ENCODE measurements at regions not wholly inside any gene's neighbourhood (a gene's known extent, or its start where the extent isn't known, plus 50 kb on each side); places are given as distances from the start of the nearest gene placed in this dataset.
"Not testable (repeated sequence)": the region's sequence is repeated elsewhere in the genome, so short reads cannot be mapped to it uniquely, and the experiment has no call there.

GRCh38 chr5:54404568-54404967, 50.9 kb upstream of the HSPB3 start:
- no peak for DNase-seq (ENCODE audit: low read depth)

DNA sequence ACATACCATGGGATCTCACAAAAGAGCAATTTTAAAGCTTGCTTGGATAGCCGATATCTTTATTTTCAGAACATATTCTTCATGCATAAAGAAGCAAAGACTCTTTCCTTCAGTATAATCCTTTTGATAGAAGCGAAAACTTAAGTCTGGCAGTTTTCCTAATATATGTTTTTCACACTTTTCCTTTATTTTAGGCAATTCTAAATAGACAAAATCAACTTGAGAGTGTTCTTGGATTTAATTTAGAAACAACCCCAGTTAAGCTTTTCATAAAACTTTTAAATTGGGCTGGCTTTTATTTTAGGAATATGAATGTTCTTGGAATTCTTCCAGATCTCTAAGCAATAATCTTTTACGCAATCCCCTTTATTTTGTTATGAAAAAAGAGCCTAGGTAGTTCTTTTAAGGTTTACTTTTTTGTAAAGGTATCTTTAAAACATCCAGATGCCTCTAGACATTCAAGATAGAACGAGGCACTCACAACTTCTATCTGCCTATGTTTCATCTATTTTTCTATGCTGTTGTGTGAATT, 51.5 kb upstream of the HSPB3 start:
- no peak for DNase-seq (ENCODE audit: low read depth)

GRCh38 chr5:54403121-54403520, 52.4 kb upstream of the HSPB3 start:
- DNase-seq (ENCODE audit: low read depth) = no peak

- no peak for DNase-seq (ENCODE audit: low read depth)
Observed at GRCh38 chr5:54401515-54401914, 54.0 kb upstream of the HSPB3 start.

- DNase-seq (ENCODE audit: low read depth) = no peak
Observed at GRCh38 chr5:54398191-54398590, 57.3 kb upstream of the HSPB3 start.

DNA sequence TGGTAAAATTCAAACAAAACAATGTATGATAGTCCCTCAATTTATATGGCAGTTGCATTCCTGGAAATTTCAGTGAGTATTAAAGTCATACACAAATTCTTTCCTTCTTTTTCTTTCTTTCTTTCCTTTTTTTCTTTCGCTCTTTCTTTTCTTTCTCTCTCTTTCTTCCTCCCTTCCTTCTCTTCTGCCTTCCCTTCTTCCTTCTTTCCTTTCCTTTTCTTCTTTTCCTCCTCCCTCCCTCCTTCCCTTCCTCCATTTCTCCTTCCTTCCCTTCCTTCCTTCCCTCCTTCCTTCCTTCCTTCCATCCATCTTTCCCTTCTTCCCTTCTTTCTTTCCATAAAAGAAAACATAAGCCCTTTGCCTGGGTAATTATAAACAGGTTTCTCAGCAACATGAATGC, 58.1 kb upstream of the HSPB3 start:
- DNase-seq (ENCODE audit: low read depth) = no peak

- DNase-seq (ENCODE audit: low read depth) = not testable (repeated sequence)
Observed at GRCh38 chr5:54393007-54393406, 62.5 kb upstream of the HSPB3 start.

DNA sequence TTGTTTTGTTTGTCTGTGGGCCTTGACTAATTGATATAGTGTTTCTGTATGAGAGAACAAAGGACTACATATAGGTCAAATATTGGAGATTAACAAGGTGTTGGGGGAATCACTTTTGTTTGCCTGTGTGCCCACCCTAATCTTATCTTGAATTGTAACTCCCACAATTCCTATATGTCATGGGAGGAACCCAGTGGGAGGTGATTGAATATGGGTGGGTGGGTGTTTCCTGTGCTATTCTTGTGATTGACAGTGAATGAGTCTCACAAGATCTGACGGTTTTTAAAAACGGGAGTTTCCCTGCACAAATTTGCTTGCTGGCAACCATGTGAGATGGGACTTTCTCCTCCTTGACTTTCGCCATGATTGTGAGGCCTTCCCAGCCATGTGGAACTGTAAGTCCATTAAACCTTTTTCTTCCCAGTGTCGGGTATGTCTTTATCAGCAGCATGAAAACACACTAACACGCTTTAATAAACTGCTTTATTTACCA, 64.9 kb upstream of the HSPB3 start:
- DNase-seq (ENCODE audit: low read depth) = no peak

DNA sequence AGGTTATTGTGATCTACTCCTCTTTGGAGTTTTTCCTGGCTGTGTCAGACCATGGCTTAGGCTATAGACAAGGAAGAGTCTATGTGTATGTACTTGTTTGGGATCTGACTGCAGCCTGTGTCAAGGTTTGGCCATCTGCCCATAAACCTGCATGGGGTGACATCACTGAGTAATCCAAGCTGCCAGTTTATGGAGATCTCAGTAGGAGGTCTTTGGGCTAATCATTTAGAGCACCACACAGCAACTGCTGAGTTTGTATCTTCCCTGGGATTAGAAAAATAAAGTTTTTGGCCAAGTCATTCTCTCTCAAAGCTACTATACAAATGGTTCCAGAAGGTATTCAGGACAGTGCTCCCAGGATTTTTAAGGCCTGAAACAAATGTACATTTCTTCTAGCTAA, 65.5 kb upstream of the HSPB3 start:
- DNase-seq (ENCODE audit: low read depth) = peak; percentile 94

- DNase-seq (ENCODE audit: low read depth) = not testable (repeated sequence)
Observed at GRCh38 chr5:54389399-54389798, 66.1 kb upstream of the HSPB3 start.

DNA sequence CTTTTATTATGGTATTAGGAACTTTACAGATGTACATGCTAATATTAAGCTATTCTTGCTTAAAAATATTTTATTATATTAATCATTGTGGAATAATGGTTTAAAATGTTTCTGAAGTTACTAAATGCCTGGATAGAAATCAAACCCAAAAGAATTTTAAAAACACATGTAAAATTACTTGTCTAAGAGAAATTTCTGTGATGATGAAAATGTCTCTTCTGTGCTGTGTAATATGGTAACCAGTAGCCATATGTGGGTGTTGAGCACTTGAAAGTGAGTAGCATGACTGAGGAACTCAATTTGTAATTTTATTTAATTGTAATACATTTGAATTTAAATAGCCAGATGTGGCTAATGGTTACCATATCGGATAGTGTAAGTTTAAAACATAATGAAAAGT, 66.7 kb upstream of the HSPB3 start:
- DNase-seq (ENCODE audit: low read depth) = no peak

DNA sequence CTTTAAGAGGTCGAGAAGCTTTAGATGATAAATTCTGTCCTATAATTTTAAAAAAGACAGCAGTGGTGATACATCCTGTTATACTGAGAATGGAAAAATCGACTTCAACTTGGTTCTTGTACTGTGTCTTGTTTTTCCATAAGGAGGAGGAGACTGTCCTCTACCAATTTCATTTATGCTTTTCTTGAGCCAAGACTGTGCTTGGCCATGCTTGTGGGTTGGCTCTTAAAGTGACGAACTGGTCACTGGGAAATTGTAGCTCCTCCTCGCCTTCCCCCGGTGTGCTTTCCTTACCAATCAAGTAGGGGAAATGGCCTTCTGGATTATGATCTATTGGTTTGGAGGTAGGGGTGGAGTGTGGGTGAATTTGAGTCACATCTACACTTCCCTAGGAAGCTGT, 67.1 kb upstream of the HSPB3 start:
- no peak for DNase-seq (ENCODE audit: low read depth)

- peak; percentile 46 for DNase-seq (ENCODE audit: low read depth)
Observed at GRCh38 chr5:54387659-54388232, 67.8 kb upstream of the HSPB3 start.

- DNase-seq (ENCODE audit: low read depth) = no peak
Observed at GRCh38 chr5:54387031-54387430, 68.5 kb upstream of the HSPB3 start.

GRCh38 chr5:54385994-54386393, 69.5 kb upstream of the HSPB3 start:
- no peak for DNase-seq (ENCODE audit: low read depth)

DNA sequence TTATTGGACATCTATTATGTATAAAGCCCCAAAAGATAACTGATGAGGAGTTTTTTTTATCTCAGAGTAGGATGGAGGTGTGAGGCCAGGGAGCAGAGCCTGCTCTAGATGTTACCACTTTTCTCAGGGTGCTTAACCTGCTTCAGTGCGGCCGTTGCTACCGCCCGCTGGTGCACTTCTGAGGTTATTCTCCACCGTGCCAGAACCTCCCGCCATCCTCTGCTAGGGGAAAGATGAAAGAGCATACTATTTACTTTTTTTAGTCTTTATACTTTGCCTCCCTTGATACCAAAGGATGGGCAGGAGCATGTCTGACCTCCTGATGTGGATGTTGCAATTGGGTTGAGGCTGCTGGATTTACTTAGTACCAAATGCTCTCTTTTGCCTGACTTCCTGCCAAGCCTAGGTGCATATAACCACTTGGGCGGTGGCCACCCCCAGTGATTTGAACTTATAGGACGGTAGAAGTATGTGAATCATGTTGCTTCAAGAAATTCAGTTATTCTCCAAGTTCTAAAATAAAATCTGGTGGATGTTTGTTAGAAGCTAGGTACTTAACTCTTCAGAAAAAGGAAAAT, 71.1 kb upstream of the HSPB3 start:
- no peak for DNase-seq (ENCODE audit: low read depth)

- no peak for DNase-seq (ENCODE audit: low read depth)
Observed at GRCh38 chr5:54383941-54384340, 71.6 kb upstream of the HSPB3 start.

- no peak for DNase-seq (ENCODE audit: low read depth)
Observed at GRCh38 chr5:54383225-54383901, 72.1 kb upstream of the HSPB3 start.

DNA sequence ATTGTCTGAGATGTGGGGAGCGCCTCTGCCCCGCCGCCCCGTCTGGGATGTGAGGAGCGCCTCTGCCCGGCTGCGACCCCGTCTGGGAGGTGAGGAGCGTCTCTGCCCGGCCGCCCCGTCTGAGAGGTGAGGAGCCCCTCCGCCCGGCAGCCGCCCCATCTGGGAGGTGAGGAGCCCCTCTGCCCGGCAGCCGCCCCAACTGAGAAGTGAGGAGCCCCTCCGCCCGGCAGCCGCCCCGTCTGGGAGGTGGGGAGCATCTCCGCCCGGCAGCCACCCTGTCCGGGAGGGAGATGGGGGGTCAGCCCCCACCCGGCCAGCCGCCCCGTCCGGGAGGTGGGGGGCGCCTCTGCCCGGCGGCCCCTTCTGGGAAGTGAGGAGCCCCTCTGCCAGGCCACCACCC, 70.9 kb upstream of the ARL15 start:
- DNase-seq (ENCODE audit: low read depth) = not testable (repeated sequence)

- DNase-seq (ENCODE audit: low read depth) = no peak
Observed at GRCh38 chr5:54379590-54379989, 69.2 kb upstream of the ARL15 start.

DNA sequence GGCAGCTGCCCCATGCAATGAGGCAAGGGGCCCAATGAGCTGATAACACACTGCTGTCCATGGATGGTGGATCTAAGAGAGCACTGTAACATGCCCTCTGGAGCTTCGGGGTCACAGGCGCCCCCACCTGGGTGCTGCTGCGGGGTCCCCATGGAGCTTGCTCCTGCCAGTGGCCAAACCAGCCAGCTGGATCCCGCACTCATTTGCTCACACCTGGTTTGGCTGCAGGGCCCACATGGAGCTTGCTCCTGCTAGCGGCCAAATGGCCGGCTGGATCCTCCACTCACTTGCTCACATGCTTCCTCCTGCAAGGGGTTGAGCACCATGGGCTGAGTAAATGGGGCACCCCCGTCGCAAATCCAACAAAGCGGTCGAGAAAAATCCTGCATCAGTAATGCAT, 68.3 kb upstream of the ARL15 start:
- DNase-seq (ENCODE audit: low read depth) = no peak

- DNase-seq (ENCODE audit: low read depth) = not testable (repeated sequence)
Observed at GRCh38 chr5:54377339-54377738, 67.0 kb upstream of the ARL15 start.

DNA sequence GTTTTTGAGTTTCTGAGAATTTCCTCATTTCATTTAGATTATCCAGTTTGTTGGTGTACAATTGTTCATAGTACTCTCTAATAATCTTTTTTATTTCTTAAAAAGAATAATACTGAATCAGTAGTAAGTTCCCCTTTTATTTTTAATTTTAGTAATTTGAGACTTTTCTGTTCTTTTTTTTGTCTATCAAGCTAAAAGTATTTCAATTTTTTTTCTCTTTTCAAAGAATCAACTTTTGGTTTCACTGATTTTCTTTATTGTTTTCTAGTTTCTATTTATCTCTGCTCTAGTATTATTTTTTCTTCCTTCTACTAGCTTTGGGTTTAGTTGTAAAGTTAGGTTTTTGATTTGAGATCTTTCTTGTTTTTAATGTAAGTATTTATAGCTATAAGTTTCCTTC, 60.6 kb upstream of the ARL15 start:
- no peak for DNase-seq (ENCODE audit: low read depth)
